ENCODE measurements at regions not wholly inside any gene's neighbourhood (a gene's known extent, or its start where the extent isn't known, plus 50 kb on each side); places are given as distances from the start of the nearest gene placed in this dataset.
"Not testable (repeated sequence)": the region's sequence is repeated elsewhere in the genome, so short reads cannot be mapped to it uniquely, and the experiment has no call there.

DNA sequence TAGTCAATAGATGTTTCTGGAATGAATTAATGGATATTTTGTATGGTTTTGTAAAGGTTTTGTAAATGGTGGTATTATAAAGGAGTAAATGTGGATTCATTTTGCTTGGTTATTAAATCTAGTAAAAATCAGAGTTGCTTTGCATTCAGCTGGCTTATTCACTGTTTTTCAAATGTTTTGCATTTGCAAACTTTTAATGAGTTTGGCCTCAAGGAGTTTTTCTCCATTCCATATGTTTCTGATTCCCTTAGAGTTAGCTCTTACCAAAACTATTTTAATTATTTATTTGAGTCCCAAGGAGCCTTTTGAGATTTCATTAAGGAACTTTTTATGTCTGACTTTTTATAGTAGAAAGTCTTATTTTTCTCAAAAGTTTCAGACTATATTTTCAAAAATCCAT is 992.2 kb downstream of the DIPK2A start:
- no peak for DNase-seq

DNA sequence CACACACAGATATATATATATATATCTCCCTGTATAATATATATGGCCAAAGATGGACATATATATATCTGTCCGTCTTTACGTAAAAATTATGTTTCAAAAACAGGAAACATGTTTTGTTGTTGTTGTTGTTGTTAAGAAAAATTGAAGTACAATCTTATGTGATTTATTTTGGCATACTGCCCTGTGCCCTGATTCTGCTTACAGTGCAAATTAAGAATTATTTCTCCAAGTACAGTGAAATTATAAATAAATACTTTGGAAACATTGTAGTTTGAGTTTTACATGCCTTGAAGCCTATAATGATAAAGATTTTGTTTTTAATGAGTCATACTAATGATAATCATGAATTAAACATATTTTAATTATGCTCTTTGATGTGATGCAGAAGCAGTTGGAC is 994.9 kb downstream of the DIPK2A start:
- no peak for DNase-seq

DNA sequence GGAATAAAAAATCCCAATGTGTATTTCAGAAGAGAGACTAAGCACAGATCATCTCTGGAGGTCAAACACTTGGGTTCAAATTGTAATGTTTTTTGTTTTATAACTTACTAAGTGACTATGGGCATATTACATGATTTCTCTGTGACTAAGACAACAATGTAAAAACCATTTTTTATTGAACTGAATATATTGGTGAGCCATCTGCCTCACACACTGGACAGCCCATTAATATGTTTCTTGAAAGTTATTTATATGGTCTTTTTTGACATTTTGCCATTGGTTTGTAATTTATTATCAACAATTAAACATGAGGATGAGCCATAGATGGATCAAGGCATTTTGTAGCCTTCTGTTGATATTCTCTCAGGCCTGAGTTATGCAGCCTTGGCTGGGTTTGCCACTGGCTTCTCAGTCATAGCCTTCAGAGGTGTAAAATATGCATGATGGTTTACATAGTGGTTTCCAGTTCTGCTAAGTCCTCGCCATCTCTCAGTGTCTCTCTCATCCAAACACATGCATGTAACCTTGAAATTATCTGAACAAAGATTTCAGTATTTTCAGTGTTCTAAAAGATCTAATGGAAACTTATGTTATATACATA is 997.2 kb downstream of the DIPK2A start:
- no peak for DNase-seq

DNA sequence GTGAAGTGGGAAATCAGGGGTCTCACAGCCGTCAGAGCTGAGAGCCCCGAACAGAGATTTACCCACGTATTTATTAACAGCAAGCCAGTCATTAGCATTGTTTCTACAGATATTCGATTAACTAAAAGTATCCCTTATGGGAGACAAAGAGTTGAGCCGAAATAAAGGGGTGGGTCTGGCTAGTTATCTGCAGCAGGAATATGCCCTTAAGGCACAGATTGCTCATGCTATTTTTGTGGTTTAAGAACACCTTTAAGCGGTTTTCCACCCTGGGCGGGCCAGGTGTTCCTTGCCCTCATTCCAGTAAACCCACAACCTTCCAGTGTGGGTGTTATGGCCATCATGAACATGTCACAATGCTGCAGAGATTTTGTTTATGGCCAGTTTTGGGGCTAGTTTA is 1012.9 kb downstream of the DIPK2A start:
- not testable (repeated sequence) for DNase-seq

DNA sequence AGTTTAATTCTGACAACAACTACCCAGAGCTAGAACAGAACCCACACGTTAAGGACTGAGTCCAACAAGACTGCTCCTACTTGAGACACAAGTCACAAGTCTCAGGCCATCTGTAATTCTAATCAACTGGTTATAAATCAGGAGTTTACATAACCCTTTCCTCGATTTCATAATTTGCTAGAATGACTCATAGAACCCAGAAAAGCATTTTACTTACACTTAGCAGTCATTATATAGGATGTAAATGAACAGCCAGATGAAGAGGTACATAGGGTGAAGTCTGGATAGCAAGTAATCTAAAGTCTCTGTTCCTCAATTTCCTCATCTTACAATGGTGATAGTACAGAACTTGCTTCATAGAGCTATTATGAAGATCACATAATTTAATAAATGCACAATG is 1018.2 kb downstream of the DIPK2A start:
- no peak for DNase-seq

DNA sequence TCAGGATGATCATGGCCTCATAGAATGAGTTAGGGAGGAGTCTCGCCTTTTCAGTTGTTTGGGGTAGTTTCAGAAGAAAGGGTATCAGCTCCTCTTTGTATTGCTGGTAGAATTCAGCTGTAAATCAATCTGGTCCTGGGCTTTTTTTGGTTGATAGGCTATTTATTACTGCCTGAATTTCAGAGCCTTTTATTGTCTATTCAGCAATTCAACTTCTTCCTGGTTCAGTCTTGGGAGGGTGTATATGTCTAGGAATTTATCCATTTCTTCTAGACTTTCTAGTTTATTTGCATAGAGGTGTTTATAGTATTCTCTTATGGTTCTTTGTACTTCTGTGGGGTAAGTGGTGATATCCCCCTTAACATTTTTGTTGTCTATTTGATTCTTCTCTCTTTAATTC is 1024.2 kb downstream of the DIPK2A start:
- no peak for DNase-seq

DNA sequence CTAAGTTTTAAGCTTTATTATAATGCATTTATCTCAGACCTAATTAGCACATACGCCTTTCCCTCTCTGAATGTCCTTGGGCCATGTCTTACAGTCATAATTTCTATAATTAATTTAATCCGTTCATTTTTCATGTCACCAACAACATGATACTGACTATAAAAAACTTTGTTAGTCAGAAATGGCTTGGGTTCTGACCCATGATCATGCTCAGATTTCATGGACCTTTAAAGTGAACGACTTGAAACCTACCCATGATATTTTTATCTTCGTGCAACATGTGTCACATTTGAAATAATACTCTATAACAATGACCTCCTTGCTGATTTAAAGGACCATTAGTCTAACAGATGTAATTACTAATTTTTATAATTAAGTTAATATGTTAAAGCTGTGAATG is 1033.8 kb downstream of the DIPK2A start:
- no peak for DNase-seq

DNA sequence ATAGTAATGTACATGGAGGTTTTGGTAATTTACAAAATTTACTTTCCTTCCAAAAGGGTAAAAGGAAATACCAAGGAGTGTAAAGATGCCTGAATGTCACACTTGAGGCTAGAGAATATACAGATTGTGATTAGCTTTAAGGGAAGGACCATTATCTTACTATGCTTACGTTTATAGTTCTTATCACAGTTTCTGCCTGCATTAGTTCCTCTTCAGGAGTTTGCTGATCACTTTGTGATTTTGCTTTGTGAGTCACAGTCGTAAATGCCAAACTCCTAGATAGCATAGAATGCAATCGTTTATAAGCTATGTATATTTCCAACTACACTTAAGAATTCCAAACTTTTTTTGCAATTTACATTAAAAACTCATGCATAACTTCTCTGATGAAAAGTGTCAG is 1034.6 kb downstream of the DIPK2A start:
- no peak for DNase-seq

DNA sequence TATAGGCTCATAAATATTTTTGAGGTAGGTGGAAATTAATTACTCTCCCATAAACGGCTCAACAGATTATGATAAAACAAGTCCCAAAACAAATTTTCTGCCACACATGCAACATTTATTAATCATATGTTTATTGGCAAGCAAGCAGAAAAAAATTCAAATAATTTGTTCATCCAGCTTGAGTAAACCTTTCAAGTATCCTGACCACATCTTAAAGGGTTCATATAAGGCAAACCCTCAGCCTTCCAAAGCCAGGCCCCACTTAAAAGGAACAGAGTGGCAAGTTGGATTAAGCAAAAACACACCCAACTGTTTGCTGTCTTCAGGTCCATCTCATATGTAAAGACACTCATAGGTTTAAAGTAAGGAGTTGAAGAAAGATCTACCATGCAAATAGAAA is 1042.3 kb downstream of the DIPK2A start:
- DNase-seq, result no peak

DNA sequence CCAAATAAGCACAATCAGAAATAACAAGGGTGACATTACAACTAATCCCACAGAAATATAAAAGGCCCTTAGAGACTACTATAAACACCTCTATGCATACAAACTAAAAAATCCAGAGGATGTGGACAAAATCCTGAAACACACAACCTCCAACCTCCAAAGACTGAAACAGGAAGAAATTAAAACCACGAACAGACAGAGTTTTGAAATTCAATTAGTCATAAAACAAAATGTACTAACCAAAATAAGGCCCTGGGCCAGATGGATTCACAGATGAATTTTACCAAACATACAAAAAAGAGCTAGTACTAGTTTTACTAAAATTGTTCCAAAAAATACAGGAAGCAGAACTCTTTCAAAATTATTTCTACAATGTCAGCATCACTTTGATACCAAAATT is 1043.6 kb downstream of the DIPK2A start:
- no peak for DNase-seq

DNA sequence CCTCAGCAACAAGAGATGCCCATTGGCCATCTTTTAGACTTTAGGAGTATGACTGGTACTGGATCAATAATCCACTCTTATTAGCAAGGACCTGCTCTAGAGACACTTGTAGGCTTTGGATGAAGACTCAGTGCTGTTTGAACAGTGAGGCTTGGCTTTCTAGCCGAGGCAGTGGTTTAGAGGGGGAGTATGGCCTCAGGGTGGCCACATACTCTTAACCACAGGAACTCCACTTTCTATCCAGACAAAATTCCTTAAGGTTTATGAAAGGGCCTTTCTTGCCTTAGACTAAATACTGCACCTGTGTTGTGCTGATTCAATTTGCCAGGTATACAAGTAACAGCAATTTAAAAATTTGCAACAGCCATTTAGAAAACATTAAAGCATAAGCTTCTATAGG is 1046.3 kb downstream of the DIPK2A start:
- DNase-seq, result no peak

DNA sequence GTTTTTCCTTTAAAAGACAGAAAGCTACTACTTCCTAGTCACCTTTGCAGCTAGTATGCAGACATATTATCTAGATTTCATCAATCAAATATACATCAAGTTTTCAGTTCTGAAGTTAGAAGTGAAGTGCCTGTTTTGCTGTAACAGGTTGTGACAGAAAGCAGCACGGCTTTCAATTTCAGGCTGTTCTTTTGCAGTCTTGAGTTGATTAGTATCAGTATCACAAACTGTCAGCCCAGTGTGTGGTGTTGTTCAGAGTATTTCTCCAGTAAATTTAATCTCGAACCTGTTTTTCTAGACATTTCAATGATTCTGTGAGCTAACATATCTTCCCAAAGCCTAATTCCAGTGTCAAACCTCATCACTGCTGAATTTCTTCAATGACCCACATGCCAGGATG is 1050.8 kb downstream of the DIPK2A start:
- no peak for DNase-seq

DNA sequence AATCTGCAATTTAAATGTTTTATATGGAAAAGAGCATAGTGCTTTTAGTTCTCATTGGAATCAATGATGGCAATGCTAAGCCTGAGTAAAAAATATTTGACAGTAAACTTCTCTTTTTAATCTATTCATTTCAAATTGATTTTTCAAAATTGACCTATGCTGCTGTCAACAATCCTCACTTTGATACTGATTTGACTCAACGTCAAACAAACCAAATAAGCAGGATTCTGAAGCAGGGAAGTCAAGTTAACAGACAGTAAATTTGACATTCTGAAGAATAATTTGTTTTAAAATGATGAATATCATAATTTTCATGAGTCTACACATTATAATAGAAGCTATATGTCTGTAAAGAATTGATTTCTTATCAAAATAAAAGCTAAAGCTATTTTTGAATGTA is 1053.1 kb downstream of the DIPK2A start:
- DNase-seq, result no peak

DNA sequence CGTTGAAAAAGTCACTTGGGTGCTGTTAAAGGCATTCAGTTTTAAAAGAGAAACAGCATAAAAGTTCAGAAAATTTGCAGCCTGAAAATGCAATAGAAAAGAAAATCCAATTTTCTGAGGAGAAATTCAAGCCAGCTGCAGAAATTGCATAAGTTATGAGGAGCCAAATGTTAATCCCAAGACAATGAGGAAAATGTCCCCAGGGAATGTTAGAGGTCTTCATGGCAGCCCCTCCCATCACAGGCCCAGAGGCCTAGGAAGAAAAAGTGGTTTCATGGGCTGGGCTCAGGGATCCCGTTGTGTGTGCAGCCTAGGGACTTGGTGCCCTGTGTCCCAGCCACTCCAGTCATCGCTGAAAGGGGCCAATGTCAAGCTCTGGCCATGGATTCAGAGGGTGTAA is 1055.6 kb downstream of the DIPK2A start:
- DNase-seq, result not testable (repeated sequence)

DNA sequence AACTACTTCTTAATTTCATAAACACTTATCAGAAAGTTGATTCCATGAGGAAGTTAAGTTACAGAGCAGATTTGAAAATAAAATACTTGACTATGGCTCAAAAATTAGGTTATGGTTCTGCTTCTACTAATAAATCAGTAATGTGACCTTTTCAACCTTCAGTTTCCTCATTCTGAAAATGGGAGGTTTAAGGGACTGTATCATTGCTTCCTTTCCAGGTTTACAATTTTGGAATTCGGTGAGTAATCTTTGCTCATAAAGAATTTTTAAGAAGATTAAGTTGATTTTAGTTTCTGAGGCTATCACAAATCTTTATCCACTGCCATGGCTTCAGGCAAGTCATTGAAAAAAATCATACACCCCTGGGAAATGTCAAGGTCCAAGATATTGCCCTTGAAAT is 1061.2 kb downstream of the DIPK2A start:
- DNase-seq, result no peak

DNA sequence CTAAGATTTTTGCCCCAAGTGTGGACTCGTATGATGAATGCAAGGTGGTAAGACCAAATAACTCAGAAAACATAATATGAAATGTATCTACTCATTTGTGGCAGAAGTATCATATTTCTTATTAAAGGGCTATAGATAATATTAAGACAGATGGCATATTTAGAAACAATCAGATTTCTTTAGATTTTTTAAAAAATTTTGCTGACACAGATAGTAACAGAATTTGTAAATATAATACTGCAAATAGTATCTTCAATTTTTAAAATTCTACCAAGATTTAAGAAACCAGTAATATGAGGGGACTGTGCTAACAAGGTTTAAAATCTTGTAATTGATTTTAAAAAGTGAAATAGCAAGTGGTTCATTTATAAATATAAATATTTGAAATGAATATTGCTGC is 1064.1 kb downstream of the DIPK2A start:
- DNase-seq, result no peak

DNA sequence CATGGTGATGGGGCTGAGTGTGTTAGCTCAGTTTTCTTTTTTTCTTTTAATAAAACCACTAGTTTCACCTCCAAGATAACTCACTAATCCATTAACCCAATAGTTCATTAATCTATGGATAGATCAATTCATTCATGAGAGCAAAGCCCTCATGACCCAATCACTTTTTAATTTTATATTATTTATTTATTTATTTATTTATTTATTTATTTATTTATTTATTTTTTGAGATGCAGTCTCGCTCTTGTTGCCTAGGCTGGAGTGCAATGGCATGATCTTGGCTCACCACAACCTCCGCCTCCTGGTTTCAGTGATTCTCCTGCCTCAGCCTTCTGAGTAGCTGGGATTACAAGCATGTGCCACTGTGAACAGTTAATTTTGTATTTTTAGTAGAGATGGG is 1082.4 kb downstream of the DIPK2A start:
- not testable (repeated sequence) for DNase-seq

DNA sequence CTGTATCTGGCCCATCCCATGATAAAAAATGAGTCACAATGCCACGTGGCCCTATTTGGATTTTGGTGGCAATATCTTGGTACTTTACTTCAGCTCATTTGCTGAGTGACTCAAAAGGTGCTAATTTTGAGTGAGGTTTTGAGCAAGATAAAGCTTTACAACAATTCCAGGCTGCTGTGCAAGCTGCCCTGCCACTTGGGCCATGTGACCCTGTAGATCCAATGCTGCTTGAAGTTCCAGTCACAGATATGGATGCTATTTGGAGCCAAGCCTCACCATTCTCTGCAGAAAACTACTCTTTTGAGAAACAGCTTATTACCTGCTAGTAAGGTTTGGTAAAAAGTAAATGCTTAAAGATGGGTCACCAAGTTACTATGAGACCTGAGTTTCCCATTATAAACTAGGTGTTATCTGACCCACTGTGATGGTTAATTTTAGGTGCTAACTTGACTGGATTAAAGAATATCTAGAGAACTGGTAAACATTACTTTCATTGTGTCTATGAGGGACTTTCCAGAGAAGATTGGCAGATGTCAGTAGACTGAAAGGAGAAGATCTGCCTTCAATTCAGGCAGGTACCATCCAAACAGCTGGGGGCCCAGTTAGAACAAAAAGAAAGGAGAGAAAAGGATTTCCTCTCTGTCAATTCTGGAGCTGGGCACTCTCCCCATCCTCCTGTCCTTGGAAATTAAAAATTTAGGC is 1083.9 kb downstream of the DIPK2A start:
- no peak for DNase-seq

DNA sequence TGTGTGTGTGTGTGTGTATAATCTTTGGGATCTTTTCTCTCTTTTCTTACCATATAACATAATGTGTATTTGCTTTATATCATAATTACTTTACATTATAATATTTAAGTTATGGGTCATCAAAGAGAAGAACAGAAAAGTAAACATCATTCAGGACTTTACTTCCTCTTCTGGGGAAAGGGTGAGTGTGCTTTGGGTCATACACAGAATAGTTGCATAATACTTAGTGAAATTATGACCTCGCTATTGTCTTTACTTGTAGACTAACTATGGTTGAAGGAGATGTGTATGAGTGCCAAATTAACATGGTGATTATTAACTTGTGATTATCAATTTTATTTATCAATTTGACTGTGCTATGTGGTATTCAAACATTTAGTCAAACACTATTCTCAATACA is 1086.9 kb downstream of the DIPK2A start:
- DNase-seq, result no peak

DNA sequence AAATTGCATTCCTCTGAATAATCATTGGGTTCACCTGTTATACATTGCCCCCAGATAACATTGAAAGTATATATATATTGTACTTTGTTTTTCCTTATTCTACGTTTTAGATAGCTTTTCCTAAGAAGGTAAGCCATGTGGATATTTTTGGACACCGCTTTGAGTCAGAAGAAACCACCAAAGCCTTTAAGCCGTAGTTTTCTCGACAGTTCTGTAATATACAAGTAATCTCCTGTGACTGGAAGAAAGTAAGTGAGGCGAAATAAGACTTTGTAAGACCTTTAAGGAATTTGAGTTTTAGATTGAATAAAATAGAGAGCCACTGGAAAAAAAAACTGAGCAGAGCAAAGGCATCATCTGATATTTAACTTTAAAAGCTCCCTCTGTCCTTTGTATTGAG is 1092.0 kb downstream of the DIPK2A start:
- no peak for DNase-seq

DNA sequence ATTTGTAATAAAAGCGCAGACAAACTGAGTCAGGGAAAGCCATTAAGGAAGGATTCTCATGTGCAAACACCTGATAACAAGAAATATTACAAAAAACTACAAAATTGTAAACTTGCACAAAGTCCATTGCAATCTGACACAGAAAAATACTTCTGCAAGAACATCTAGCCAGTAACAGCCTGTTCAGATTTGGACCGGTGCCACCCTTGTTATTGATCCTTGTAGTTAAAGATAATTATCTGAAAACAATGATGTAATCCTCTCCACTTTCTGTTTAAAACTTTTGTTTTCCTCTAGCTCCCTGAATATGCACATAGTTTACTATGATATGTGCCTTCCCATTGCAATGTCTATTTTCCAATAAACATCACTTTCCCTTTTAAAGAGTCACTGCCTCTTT is 1090.2 kb downstream of the PLOD2 start:
- peak; percentile 57 for DNase-seq

DNA sequence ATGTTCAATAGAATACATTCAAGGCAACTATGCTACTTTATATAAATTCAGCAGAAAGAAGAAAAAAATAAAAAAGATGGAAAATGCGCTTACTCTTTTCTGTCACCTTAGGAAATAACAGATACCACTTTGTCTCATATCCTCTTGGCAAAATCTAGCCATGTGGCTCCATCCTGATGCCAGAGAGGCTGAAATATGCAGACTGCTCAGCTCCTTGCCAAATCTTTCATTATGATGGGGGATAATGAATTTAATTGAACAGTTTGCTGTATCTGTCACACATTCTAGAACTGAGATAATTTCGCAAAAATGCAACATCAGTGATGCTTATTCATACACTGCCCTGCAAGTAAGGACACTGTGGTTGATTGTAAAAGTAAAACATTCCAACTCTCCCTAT is 1081.5 kb downstream of the PLOD2 start:
- no peak for DNase-seq

DNA sequence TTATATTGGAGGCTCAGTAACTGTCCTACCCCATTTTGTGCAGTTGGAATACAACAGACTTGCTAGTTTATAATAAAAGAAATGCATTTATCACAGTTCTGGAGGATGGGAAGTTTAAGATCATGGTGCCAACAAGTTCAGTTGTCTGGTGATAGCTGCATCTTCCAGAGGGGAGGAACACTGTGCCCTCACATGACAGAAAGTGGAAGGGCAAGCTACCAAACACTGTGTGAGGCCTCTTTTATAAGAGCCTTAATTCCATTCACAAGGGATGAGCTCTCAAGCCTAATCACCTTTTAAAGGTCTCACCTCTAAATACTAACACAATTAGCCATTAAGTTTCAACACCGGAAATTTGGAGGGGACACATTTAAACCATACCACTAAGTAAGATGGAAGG is 1073.9 kb downstream of the PLOD2 start:
- no peak for DNase-seq

DNA sequence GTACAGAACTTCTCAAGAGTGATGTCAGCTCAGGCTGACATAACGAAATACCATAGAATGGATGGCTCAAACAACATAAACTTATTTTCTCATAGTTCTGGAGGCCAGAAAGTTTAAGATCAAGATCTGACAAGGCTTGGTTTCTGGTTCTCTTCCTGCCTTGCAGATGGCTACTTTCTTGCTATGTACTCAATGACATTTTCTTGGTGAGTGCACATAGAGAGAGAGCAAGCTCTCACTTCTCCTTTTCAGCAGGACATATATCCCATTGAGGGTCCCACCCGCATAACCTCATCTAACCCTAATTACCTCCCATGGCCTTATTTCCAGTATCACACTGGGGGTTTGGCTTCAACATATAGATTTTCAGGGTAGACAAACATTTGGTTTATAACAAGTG is 1072.1 kb downstream of the PLOD2 start:
- no peak for DNase-seq

DNA sequence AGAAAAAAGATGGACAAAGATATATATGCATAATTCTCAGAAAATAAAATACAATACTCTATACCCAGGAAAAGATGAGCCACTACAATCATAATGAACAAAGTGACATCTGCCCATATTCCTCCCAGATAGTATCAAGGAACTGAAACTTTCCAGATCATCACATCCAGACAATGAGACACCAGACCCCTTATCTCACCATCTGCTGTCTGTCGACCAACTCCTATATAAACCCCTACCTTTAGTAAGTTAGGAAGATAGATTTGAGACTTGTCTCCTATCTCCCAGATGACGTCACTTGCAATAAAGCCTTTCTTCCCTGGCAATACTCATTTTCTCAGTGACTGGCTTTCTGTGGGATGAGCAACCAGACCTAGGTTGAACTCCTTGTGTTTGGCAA is 1071.6 kb downstream of the PLOD2 start:
- DNase-seq, result no peak
